GM21528 (cell line): ENCODE measurements at regions not wholly inside any gene's neighbourhood (a gene's known extent, or its start where the extent isn't known, plus 50 kb on each side); places are given as distances from the start of the nearest gene placed in this dataset.

Experiments
- ATAC-seq: cut with Tn5 transposase; IDR thresholded peaks from one replicate; pipeline ENCODE4 v1.9.1; 2021; ENCODE audit warnings: mild to moderate bottlenecking, moderate library complexity; ENCODE audit not compliant: unreplicated experiment, low FRiP score

- ATAC-seq: no peak
Observed at GRCh38 chr5:167892352-167893115, 398.9 kb upstream of the WWC1 start.

GRCh38 chr5:167893271-167893670, 398.2 kb upstream of the WWC1 start:
- ATAC-seq: no peak

GRCh38 chr5:167894631-167895472, 396.6 kb upstream of the WWC1 start:
- ATAC-seq: no peak

GRCh38 chr5:167895899-167896659, 395.4 kb upstream of the WWC1 start:
- no peak for ATAC-seq

GRCh38 chr5:167896814-167897213, 394.6 kb upstream of the WWC1 start:
- no peak for ATAC-seq

DNA sequence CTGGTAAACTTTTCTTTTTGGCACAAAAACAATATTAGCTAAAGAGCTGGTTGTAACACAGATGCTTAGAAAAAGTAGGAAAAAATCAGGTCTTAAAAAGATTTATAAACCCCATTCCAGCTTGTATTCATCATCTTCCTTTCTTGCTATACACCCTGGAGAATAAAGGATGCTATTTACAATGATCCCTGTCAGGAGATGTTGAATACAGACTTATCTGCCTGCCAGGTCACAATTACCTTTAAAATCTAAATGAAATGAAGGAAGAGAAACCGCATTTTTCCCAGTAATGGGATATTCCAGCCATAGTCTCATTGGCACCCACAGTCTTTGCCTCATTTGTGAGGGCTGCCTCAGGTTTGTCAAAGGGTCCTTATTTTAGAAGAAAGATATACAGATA, 394.1 kb upstream of the WWC1 start:
- ATAC-seq: no peak

GRCh38 chr5:167898361-167899042, 392.9 kb upstream of the WWC1 start:
- ATAC-seq: no peak

DNA sequence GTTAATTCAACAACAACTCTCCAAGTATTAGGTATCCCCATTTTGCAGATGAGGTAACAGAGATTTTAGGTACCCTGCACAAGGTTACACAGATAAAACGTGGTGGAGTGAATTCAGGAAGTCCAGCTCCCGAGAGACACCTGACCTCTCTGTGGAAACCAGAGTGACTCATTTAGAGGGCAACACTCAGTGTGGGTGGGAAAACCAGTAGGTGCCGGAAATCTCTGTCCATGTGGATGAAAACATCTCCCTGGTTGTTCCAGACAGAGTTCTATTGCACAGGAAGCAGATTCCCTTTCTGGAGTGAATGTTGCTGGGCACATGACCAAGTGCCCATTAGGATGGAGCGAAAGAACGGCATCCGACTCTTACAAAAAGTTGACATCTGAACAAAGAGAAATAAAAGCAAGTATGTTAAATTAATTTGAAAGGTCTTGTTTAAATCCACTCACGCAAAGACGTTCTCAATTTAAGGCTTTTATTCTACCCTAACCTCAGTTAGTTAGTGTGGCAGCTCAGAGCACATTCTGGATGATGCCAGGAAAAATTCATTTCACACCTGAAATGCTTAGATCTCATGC, 391.9 kb upstream of the WWC1 start:
- ATAC-seq: no peak

- ATAC-seq: no peak
Observed at GRCh38 chr5:167900340-167900935, 391.0 kb upstream of the WWC1 start.

DNA sequence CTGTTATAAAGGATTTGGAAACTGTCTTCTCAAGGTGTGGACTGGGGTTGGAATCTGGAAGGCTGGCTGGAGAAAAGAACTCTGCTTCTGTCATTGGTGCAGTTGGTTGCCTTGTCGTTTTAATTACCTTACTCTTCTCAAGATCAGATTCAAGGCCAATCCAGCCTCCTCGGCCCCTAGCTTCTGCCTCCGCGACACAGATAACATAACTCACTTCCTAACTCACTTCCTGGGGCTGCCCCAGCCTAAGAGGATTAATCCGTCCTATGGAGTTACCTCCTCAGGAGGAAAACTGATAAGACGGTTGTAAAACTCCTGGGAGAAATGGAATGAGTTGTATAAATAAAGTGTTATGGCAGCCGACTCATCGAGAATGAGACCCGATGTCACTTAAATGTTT, 389.1 kb upstream of the WWC1 start:
- ATAC-seq: no peak

DNA sequence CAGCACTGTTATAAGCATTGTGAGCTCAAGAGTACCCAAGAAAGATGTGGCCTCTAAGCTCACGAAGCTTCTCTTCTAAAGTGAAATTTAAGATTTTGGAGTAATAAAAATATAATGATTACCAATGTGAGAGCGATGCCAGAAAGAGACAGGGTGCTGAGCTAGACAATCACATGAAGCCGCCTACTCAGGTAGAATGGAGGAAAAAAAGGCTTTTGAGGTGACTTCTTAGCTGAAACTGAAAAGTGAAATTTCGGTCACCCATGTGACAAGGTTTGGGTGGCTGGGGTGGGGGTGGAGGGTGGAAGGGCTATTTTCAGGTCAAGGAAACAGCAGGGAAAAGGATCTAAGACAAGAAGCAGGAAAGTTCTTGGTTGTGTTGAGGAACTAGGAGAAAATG, 388.2 kb upstream of the WWC1 start:
- no peak for ATAC-seq

DNA sequence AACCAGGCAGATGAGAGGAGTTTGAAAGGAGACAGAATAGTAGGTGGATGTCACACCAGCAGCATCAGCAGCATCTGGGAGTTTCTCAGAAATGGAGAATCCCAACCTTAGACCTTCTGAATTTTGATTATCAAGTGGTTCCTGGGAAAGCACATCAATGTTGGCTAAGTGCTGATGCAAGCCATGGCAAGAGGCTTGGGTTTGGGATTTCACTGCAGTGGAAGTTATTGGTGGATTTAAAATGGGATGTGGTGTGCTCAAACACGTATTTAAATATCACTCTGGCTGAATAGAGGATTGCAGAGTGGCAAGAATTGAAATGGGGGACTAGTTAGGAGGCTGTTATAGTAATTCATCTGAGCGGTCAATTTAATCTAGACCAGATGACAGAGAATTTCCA, 387.8 kb upstream of the WWC1 start:
- no peak for ATAC-seq

GRCh38 chr5:167905919-167906853, 385.3 kb upstream of the WWC1 start:
- ATAC-seq: no peak

DNA sequence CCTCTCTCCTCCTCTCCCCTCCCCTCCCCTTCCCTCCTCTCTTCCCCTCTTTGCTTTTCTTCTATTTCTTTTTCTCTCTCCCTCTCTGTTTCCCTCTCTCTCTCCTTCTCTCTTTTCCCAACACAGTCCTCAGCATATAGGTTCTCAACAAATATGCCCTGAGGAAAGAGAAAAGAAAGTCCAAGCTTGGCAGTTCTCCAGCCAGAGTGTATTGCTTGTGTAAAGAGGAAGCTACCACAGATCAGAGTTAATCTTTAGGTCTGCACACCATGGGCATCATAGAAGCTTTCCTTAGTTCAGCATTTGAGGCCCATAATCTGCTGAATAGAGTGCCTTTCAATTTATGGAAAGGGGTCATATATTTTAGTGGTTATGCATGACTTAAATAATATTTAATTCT, 382.8 kb upstream of the WWC1 start:
- no peak for ATAC-seq

DNA sequence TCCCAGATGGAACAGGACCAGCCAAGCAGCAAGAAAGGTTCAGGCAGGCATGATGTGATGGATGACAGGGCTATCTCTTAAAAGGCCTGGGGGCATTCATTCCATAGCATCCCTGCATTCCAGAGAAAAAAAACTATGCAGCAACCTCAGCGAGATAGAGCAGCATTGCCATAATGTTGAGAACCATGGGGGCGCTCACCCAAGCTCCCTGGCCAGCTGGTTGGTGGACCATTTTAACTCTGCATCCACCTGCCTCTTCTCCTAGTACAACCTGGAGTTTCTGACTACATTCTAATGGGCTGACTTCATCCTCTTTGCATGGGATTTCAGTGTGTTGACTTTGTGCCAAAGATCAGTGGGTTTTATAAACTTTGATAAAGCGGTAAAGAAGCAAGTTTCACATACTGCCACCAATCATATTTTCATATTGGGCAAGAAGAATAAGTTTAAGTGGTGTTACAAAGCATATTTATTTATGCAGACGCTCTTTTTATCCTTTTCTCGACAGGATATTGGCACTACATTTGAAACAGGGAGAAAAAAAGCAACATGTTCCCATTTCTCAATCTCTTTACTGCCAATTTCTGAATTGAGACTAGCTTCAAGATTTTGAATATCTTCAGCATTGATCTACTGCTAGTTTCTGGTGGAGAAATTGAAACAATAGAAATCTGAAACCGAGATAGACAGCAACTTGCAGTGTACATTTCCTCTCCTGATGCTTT, 378.3 kb upstream of the WWC1 start:
- no peak for ATAC-seq

- ATAC-seq: no peak
Observed at GRCh38 chr5:167915237-167915636, 376.2 kb upstream of the WWC1 start.

DNA sequence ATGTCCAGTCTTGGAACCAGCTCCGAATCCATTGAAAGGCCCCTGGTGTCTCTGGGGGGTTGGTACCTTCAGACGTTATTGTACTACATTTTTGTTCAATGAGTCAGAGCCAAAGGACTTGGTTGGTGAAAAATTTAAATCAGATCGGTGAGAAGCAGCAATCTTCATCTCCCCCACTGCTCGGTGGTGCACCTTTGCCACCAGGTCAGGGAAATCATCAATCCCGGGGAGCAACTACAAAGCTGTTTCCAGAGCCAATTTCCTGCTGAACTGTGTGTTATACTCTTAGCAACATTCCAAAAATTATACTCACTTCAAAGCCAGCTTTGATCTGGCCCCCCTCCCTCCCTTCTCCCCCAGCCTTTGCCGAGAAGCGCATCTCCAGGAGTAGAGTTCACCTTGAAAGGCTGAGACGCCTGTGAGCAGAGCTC, 375.2 kb upstream of the WWC1 start:
- ATAC-seq: no peak

DNA sequence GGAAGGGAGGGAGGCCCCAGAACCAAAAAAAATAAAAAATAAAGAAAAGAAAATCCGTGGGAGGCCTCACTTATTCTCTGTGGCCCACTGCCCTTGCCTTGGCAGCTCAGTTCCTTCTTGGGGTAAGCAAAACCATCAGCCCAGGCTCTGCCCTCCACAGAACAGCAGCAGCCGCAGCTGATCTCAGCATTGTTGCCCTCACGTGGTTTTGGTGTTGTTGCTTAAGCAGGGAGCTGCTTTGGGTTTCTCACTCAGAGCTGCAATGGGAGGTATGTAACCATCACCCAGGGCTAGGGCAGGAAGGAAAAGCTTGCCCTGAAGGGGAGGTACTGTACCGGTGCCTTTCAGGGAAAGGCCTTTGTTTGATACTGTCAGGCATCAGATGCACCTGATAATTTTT, 374.7 kb upstream of the WWC1 start:
- ATAC-seq: no peak
